Endothelial cell of umbilical vein (primary cell): ENCODE measurements at regions not wholly inside any gene's neighbourhood (a gene's known extent, or its start where the extent isn't known, plus 50 kb on each side); places are given as distances from the start of the nearest gene placed in this dataset.

ENCODE experiments used
- CTCF ChIP-seq, 2 donors: IDR thresholded peaks; 1 replicate in 1 of 2; 2 replicates in 1 of 2; pipeline ENCODE4 v1.5.1; 2011; ENCODE audit warnings: low read length in 2 of 2, mild to moderate bottlenecking in 2 of 2, moderate library complexity in 2 of 2, control low read depth in 1 of 2, inconsistent platforms in 1 of 2, low read depth in 1 of 2; ENCODE audit not compliant: insufficient read depth in 1 of 2; ENCODE audit errors: extremely low read depth in 1 of 2
- POLR2A ChIP-seq: IDR thresholded peaks from 2 replicates; pipeline ENCODE4 v1.6.1; 2012; ENCODE audit warnings: low read depth, mild to moderate bottlenecking, control low read depth, low read length
- POLR2AphosphoS5 ChIP-seq: IDR thresholded peaks from 2 replicates; pipeline ENCODE4 v1.6.1; 2012; ENCODE audit warnings: low read depth, mild to moderate bottlenecking, control low read depth, low read length, moderate library complexity; ENCODE audit not compliant: insufficient read depth

- TF ChIP-seq CTCF (IDR thresholded peaks at IDR 0.05; ENCODE audit: extremely low read depth in 1 of 2, insufficient read depth in 1 of 2, low read depth in 1 of 2, low read length in 2 of 2) (no peak), POLR2AphosphoS5 (no peak), POLR2A (no peak)
Measured at GRCh38 chr18:55088000-55088401, 128.7 kb upstream of the CCDC68 start.
